Panc1 (cell line): ENCODE measurements at regions not wholly inside any gene's neighbourhood (a gene's known extent, or its start where the extent isn't known, plus 50 kb on each side); places are given as distances from the start of the nearest gene placed in this dataset.

ENCODE experiments used
- POLR2AphosphoS5 ChIP-seq: IDR thresholded peaks from 2 replicates; pipeline ENCODE4 v1.6.1; 2012; ENCODE audit warnings: mild to moderate bottlenecking, low read depth, low read length, moderate library complexity
- SIN3A ChIP-seq: IDR thresholded peaks from 2 replicates; pipeline ENCODE4 v1.6.1; 2012; ENCODE audit warnings: low read depth, mild to moderate bottlenecking, low read length, moderate library complexity, borderline replicate concordance; ENCODE audit not compliant: insufficient read depth
- TCF7L2 ChIP-seq: IDR thresholded peaks from 2 replicates; pipeline ENCODE4 v1.6.1; 2011; ENCODE audit warnings: mild to moderate bottlenecking, low read depth, low read length, inconsistent platforms
- TF ChIP-seq, protein P1 (sequence below): fragments of 450-650 bp; IDR thresholded peaks from 2 replicates; pipeline ENCODE4 v1.5.1; 2017; ENCODE audit warnings: mild to moderate bottlenecking

DNA sequence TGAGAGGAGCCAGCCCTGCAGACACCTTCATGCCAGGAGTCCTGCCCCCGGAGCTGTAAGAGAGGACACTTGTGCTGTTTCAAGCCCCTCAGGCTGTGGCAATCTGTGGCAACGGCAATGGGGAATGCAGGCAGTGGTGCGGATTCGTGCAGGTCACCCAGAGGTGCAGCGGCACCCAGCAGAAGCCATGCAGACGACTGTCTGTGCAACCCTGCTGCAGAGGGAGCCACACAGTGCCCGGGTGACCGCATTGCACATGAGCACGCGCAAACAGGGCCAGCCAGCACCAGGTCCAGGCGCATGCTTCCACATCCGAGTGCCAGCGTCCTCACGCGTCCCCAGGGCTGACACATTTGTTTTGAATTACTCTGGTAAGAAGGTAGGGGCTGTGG lies 84.8 kb upstream of the GPC1 start:
- TF ChIP-seq, protein P1, sequence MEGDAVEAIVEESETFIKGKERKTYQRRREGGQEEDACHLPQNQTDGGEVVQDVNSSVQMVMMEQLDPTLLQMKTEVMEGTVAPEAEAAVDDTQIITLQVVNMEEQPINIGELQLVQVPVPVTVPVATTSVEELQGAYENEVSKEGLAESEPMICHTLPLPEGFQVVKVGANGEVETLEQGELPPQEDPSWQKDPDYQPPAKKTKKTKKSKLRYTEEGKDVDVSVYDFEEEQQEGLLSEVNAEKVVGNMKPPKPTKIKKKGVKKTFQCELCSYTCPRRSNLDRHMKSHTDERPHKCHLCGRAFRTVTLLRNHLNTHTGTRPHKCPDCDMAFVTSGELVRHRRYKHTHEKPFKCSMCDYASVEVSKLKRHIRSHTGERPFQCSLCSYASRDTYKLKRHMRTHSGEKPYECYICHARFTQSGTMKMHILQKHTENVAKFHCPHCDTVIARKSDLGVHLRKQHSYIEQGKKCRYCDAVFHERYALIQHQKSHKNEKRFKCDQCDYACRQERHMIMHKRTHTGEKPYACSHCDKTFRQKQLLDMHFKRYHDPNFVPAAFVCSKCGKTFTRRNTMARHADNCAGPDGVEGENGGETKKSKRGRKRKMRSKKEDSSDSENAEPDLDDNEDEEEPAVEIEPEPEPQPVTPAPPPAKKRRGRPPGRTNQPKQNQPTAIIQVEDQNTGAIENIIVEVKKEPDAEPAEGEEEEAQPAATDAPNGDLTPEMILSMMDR = no peak
- TF ChIP-seq POLR2AphosphoS5 = no peak
- no peak for TF ChIP-seq TCF7L2
- no peak for TF ChIP-seq SIN3A
